OCI-LY1 (cell line): ENCODE measurements at regions not wholly inside any gene's neighbourhood (a gene's known extent, or its start where the extent isn't known, plus 50 kb on each side); places are given as distances from the start of the nearest gene placed in this dataset.

Source experiments
- H2AFZ ChIP-seq: fragments of 200-600 bp; sonication (generic), shearing (Covaris generic); 2 replicates; pipeline ENCODE4 v1.6.0; 2014; ENCODE audit warnings: antibody characterized with exemption, mild to moderate bottlenecking, low read length
- H3F3A ChIP-seq: fragments of 200-600 bp; sonication (generic), shearing (Covaris generic); 2 replicates; pipeline ENCODE4 v1.6.0; 2014; ENCODE audit warnings: mild to moderate bottlenecking, antibody characterized with exemption, low read length, moderate library complexity; ENCODE audit not compliant: insufficient read depth
- H3K27ac ChIP-seq: fragments of 200-600 bp; sonication (generic); 2 replicates; pipeline ENCODE4 v1.5.1; 2014; ENCODE audit warnings: low read length, mixed run types, mild to moderate bottlenecking, low read depth; ENCODE audit not compliant: poor library complexity, severe bottlenecking
- H3K27me3 ChIP-seq: fragments of 200-600 bp; sonication (generic); 2 replicates; pipeline ENCODE4 v1.6.0; 2014; ENCODE audit warnings: antibody characterized with exemption, mild to moderate bottlenecking, low read length, moderate library complexity; ENCODE audit not compliant: insufficient read depth
- H3K36me3 ChIP-seq: fragments of 200-600 bp; sonication (generic); 2 replicates; pipeline ENCODE4 v1.6.1; 2014; ENCODE audit warnings: mild to moderate bottlenecking, antibody characterized with exemption, low read length, moderate library complexity, mixed read lengths; ENCODE audit not compliant: insufficient read depth
- H3K4me1 ChIP-seq: fragments of 200-600 bp; sonication (generic); 2 replicates; pipeline ENCODE4 v1.5.1; 2014; ENCODE audit warnings: mild to moderate bottlenecking, low read length, moderate library complexity; ENCODE audit not compliant: insufficient read depth, severe bottlenecking
- H3K4me2 ChIP-seq: fragments of 200-600 bp; sonication (generic), shearing (Covaris generic); 2 replicates; pipeline ENCODE4 v1.6.1; 2014; ENCODE audit warnings: low read length
- H3K4me3 ChIP-seq: fragments of 200-600 bp; sonication (generic); 2 replicates; pipeline ENCODE4 v1.5.1; 2014; ENCODE audit warnings: low read length, low read depth, mild to moderate bottlenecking, mixed read lengths; ENCODE audit not compliant: poor library complexity, severe bottlenecking
- H3K79me2 ChIP-seq: fragments of 200-600 bp; shearing (Covaris generic); 2 replicates; pipeline ENCODE4 v1.6.1; 2016; ENCODE audit warnings: mixed run types, low read length, mixed read lengths; ENCODE audit not compliant: insufficient read depth
- H3K9ac ChIP-seq: fragments of 200-600 bp; sonication (generic), shearing (Covaris generic); 2 replicates; pipeline ENCODE4 v1.6.1; 2014; ENCODE audit warnings: mild to moderate bottlenecking, low read length, mixed read lengths
- H3K9me2 ChIP-seq: fragments of 200-600 bp; sonication (generic), shearing (Covaris generic); 2 replicates; pipeline ENCODE4 v1.6.1; 2014; ENCODE audit warnings: low read depth, mild to moderate bottlenecking, low read length, mixed read lengths
- H3K9me3 ChIP-seq: fragments of 200-600 bp; shearing (Covaris generic); 2 replicates; pipeline ENCODE4 v1.6.1; 2014; ENCODE audit warnings: low read length, mixed read lengths
- H4K20me1 ChIP-seq: fragments of 200-600 bp; sonication (generic), shearing (Covaris generic); 2 replicates; pipeline ENCODE4 v1.6.0; 2016; ENCODE audit warnings: mild to moderate bottlenecking, low read length; ENCODE audit not compliant: insufficient read depth
- EZH2 ChIP-seq: fragments of 200-600 bp; sonication (generic), shearing (Covaris generic); IDR thresholded peaks from 2 replicates; pipeline ENCODE4 v1.8.0; 2017; ENCODE audit warnings: borderline replicate concordance, mixed run types, mild to moderate bottlenecking, antibody characterized with exemption, low read length, moderate library complexity, mixed read lengths
- TF ChIP-seq, protein P1 (sequence below): fragments of 200-600 bp; sonication (generic), shearing (Covaris generic); IDR thresholded peaks from 2 replicates; pipeline ENCODE4 v1.5.1; 2017; ENCODE audit warnings: mild to moderate bottlenecking, antibody characterized with exemption, low read length, moderate library complexity, mixed read lengths

DNA sequence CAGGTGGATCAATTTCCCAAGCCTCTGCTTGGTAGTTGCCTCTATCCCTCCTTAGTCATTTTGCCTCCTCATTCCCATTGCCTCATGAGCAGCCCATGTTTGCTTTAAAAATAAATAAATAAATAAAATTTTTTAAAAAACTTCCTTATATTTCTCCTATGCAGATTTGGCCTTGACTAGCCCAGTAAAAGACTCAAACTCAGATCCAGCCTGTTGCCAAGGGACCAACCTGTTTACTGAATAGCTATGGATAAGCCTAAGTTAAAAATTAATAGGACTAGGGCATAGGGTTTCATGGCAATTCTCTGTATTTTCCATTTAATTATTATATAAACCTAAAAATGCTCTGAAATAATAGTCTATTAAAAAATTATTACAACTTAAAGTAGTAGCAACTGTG, 384.4 kb downstream of the RSL24D1 start:
- H3K9ac ChIP-seq, result no peak overlapping the region
- H3K9me2 ChIP-seq, result no peaks in the 10 kb centered on the region
- TF ChIP-seq, protein P1, sequence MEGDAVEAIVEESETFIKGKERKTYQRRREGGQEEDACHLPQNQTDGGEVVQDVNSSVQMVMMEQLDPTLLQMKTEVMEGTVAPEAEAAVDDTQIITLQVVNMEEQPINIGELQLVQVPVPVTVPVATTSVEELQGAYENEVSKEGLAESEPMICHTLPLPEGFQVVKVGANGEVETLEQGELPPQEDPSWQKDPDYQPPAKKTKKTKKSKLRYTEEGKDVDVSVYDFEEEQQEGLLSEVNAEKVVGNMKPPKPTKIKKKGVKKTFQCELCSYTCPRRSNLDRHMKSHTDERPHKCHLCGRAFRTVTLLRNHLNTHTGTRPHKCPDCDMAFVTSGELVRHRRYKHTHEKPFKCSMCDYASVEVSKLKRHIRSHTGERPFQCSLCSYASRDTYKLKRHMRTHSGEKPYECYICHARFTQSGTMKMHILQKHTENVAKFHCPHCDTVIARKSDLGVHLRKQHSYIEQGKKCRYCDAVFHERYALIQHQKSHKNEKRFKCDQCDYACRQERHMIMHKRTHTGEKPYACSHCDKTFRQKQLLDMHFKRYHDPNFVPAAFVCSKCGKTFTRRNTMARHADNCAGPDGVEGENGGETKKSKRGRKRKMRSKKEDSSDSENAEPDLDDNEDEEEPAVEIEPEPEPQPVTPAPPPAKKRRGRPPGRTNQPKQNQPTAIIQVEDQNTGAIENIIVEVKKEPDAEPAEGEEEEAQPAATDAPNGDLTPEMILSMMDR, result no peak
- no peak for TF ChIP-seq EZH2
- no peaks in the 10 kb centered on the region for H3K36me3 ChIP-seq
- H3K27me3 ChIP-seq, result no peaks in the 10 kb centered on the region
- H3K4me2 ChIP-seq, result no peak overlapping the region
- no peak overlapping the region for H2AFZ ChIP-seq
- H3F3A ChIP-seq, result no peaks in the 10 kb centered on the region
- H3K4me1 ChIP-seq, result no peaks in the 10 kb centered on the region
- no peaks in the 10 kb centered on the region for H3K79me2 ChIP-seq
- H3K27ac ChIP-seq, result no peak overlapping the region
- no peaks in the 10 kb centered on the region for H4K20me1 ChIP-seq
- H3K4me3 ChIP-seq, result no peak overlapping the region
- no peaks in the 10 kb centered on the region for H3K9me3 ChIP-seq

DNA sequence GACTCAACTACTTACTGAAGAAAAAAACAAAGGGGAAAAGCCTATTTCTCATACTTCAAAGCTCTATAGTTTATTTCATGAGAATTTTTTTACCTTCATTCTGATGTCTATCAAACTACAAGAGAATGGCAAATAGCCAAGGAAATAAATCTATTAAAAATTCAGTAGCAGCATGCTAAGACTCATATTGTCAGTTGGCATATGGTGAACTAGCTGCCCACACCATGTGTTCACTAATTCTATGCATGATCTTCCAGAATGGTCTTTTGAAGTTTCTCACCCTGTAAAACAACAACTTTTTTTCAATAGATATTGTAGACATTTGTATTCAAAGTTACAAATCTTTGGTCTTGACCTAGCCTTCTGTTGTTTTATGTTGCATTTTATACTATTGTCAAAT, 386.2 kb downstream of the RSL24D1 start:
- Histone ChIP-seq H3F3A (no peaks in the 10 kb centered on the region), H3K4me1 (no peaks in the 10 kb centered on the region), H3K79me2 (no peaks in the 10 kb centered on the region), H3K9me3 (no peaks in the 10 kb centered on the region), H3K9me2 (no peaks in the 10 kb centered on the region), H3K9ac (no peak overlapping the region), H4K20me1 (no peaks in the 10 kb centered on the region), H3K36me3 (no peaks in the 10 kb centered on the region), H3K27ac (no peak overlapping the region), H2AFZ (no peak overlapping the region), H3K4me2 (no peak overlapping the region), H3K27me3 (no peaks in the 10 kb centered on the region), H3K4me3 (no peak overlapping the region)
- TF ChIP-seq EZH2, result no peak
- TF ChIP-seq, protein P1, result no peak

GRCh38 chr15:54810031-54810430, 386.7 kb downstream of the RSL24D1 start:
- Histone ChIP-seq H3K36me3 (no peaks in the 10 kb centered on the region), H3K4me3 (no peak overlapping the region), H3F3A (no peaks in the 10 kb centered on the region), H3K4me2 (no peak overlapping the region), H3K27ac (no peak overlapping the region), H3K9me2 (no peaks in the 10 kb centered on the region), H3K4me1 (no peaks in the 10 kb centered on the region), H4K20me1 (no peaks in the 10 kb centered on the region), H3K9me3 (no peaks in the 10 kb centered on the region), H3K79me2 (no peaks in the 10 kb centered on the region), H2AFZ (no peak overlapping the region), H3K9ac (no peak overlapping the region), H3K27me3 (no peaks in the 10 kb centered on the region)
- TF ChIP-seq EZH2, result no peak
- TF ChIP-seq, protein P1, result no peak
